ENCODE measurements at regions not wholly inside any gene's neighbourhood (a gene's known extent, or its start where the extent isn't known, plus 50 kb on each side); places are given as distances from the start of the nearest gene placed in this dataset.

- Histone ChIP-seq H3K4me1 (no peaks in the 10 kb centered on the region), H3K27ac (no peak overlapping the region), H3K4me3 (no peak overlapping the region), H3K9me3 (no peaks in the 10 kb centered on the region), H3K4me2 (no peak overlapping the region)
- TF ChIP-seq PHF8 (IDR thresholded peaks at IDR 0.05; ENCODE audit: borderline replicate concordance, low read depth) (no peak), EHF (CRISPR knock-in tag; IDR thresholded peaks at IDR 0.05) (no peak), ZC3H11A (IDR thresholded peaks at IDR 0.05) (no peak), FOSL2 (IDR thresholded peaks at IDR 0.05) (no peak), FOSL2 (CRISPR knock-in tag; IDR thresholded peaks at IDR 0.05) (no peak), HOXB5 (CRISPR knock-in tag; IDR thresholded peaks at IDR 0.05) (no peak), HMGXB4 (CRISPR knock-in tag; IDR thresholded peaks at IDR 0.05; ENCODE audit: borderline replicate concordance) (no peak), SREBF2 (IDR thresholded peaks at IDR 0.05) (no peak), CHD2 (IDR thresholded peaks at IDR 0.05; ENCODE audit: low read length, partially characterized antibody) (no peak), TFCP2L1 (CRISPR knock-in tag; IDR thresholded peaks at IDR 0.05) (no peak), SMC3 (IDR thresholded peaks at IDR 0.05) (no peak), HDAC2 (IDR thresholded peaks at IDR 0.05) (no peak), NPAS2 (CRISPR knock-in tag; IDR thresholded peaks at IDR 0.05; ENCODE audit: borderline replicate concordance) (no peak)
- TF ChIP-seq, protein P1, sequence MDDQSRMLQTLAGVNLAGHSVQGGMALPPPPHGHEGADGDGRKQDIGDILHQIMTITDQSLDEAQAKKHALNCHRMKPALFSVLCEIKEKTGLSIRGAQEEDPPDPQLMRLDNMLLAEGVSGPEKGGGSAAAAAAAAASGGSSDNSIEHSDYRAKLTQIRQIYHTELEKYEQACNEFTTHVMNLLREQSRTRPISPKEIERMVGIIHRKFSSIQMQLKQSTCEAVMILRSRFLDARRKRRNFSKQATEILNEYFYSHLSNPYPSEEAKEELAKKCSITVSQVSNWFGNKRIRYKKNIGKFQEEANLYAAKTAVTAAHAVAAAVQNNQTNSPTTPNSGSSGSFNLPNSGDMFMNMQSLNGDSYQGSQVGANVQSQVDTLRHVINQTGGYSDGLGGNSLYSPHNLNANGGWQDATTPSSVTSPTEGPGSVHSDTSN (IDR thresholded peaks at IDR 0.05) = no peak
- ChIA-PET CTCF (no interaction called here), POLR2A (no interaction called here)
- peak; percentile 93 for FAIRE-seq
- no peak for ATAC-seq
- no peak for DNase-seq (ENCODE audit: low read depth in 1 of 2, low spot score in 1 of 2)
- 71% methylated on average over 4 of the region's 4 CpGs for WGBS (ENCODE audit: missing lambda C conversion rate)
Observed at GRCh38 chr7:84583331-84583730, 388.7 kb upstream of the SEMA3A start.

- ChIA-PET POLR2A (no interaction called here), CTCF (no interaction called here)
- H3K4me3 ChIP-seq = no peak overlapping the region
- no peak overlapping the region for H3K27ac ChIP-seq
- FAIRE-seq (no peak), DNase-seq (ENCODE audit: low read depth in 1 of 2, low spot score in 1 of 2) (no peak), ATAC-seq (no peak)
- H3K9me3 ChIP-seq = no peaks in the 10 kb centered on the region
- no peak overlapping the region for H3K4me2 ChIP-seq
- no peaks in the 10 kb centered on the region for H3K4me1 ChIP-seq
- WGBS (ENCODE audit: missing lambda C conversion rate) = 73% methylated on average over 3 of the region's 3 CpGs
- no peak for TF ChIP-seq MAFK (IDR thresholded peaks at IDR 0.05; ENCODE audit: partially characterized antibody)
- no peak for TF ChIP-seq JUNB (IDR thresholded peaks at IDR 0.05)
- TF ChIP-seq CTCF (IDR thresholded peaks at IDR 0.05) = no peak
- no peak for TF ChIP-seq HDAC2 (IDR thresholded peaks at IDR 0.05)
- no peak for TF ChIP-seq HMGXB4 (CRISPR knock-in tag; IDR thresholded peaks at IDR 0.05; ENCODE audit: borderline replicate concordance)
- TF ChIP-seq USF2 (IDR thresholded peaks at IDR 0.05) = no peak
- TF ChIP-seq RARB (CRISPR knock-in tag; IDR thresholded peaks at IDR 0.05) = no peak
- TF ChIP-seq CHD4 (IDR thresholded peaks at IDR 0.05; ENCODE audit: borderline replicate concordance) = no peak
- no peak for TF ChIP-seq GATA3 (IDR thresholded peaks at IDR 0.05; ENCODE audit: borderline replicate concordance)
- TF ChIP-seq FOSB (CRISPR knock-in tag; IDR thresholded peaks at IDR 0.05) = no peak
- TF ChIP-seq POLR2AphosphoS2 (conservative IDR thresholded peaks at IDR 0.05; ENCODE audit: low read length) = no peak
Observed at GRCh38 chr7:84582747-84583146, 388.2 kb upstream of the SEMA3A start.
